ENCODE measurements at regions not wholly inside any gene's neighbourhood (a gene's known extent, or its start where the extent isn't known, plus 50 kb on each side); places are given as distances from the start of the nearest gene placed in this dataset.

DNA sequence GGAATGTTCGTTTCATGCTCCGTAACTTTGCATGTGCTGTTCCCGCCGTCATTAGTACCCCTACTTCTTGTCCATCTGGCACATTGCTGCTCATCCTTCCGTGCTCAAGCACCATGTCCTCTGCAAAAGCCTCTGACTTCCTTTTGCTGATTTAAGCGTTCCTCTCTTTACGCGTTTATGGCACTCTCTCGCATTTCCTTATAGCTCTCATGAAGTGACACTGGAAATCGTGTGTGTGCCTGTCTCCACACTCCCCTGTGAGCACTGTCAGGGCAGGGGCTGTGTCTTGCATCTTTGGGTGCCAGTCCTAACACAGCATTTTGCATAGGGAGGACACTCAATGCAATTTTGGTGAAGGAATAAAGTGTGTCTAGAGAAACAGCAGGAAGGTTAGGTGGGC, 210.6 kb upstream of the FAT1 start:
- DNase-seq (ENCODE audit: low spot score): no peak

DNA sequence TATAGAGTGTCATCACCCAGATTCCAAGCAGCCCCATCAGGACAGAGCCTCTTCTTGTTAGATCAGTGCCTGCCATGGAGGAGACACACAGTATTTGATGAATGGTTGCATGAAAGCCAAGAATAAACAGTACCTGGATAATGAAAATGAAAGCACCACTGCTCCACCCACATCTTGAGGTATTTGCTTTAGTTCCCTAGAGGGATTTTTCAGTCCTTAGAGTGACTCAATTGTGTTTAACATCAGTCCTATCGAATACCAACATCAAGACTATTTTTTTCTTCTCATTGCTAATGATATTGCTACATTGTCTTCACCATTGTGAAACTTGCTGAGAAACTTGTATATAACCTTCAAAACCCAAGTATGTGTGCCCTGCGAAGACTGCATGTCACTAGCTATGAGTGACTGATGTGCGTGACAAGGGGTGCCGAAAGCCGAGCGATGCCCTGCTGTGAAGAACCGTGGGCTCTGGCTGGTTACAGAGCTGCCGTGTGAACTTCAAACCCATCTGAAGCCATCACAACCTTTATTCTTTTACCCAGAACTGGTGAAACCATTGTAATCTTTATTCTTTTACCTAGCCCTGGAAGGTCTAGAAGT, 211.3 kb upstream of the FAT1 start:
- DNase-seq (ENCODE audit: low spot score): no peak

DNA sequence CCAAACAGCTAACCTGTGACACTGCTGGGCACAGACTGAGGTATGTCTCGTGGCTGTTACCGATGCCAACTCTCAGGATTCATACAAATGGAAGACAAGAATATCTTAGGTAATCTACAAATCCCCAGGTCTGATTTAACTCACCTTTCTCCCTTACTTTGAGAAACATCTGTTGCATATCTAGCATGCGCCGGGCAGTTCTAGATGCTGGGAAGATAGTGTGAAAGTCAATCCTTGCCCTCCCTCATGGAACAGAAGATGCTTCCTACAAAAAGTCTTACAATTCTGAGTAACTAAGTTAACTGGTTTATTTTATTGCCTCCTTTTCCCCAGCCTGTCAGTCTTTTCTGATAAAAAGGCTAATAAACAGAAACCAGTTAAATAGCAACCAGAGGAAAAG, 212.2 kb upstream of the FAT1 start:
- no peak for DNase-seq (ENCODE audit: low spot score)

DNA sequence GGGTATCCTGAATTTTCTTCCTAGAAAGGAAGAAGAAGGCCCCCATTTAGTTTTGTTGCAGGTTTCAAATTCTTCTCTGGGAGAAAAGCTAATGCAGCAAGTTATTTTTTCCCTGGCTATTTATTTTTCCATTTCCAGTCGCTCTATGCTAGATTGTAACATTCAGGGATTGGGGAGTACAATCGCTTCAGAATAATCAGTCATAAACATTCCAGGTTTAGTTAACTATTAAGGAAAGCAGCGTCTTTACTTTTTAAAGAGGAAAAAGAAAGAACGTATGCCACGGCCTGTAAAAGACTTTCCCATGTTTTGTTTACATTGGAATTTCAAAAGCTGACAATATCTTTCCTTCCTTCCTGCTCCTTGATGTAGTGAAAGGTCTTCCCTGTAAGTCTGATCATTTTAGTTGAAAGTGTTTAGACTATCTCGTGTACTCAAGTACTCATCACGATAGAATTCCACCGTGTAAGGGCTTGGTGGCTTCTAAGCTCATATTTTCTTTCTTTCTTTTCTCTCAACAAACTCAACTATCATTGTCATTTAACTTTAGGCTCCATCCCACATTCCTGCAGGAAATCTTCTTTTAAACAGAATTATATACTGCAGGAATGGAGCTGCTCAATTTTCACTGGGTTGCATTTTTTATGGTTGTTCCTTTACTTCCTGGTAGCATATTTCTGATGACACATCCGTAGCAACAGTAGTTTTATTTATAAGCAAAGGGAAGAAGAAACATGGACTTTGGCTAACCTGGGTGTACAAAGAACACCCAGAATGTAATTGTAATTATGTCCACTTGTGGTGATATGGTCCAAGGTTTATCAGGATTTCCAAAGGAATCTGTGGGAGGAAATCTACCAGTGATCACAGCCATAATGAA, 213.1 kb upstream of the FAT1 start:
- DNase-seq (ENCODE audit: low spot score): peak; percentile 35

DNA sequence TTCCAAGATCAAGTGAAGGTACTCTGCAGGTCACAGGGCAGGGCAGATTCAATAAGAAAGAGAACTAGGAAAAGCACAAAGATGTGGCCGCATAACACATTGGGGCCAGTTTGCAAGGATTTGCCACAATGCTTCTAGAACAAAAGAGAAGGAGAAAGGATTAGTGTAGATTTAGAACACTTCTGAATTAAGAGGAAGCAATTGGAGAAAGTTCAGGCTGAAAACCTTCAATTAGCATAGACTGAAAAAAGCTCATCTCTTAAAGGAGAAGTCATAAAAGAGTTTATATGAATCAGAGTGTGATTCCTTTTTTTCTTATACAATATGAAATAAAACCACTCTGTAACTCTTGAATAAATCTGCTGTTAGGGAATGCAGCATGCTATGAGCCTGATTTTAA, 215.6 kb upstream of the FAT1 start:
- no peak for DNase-seq (ENCODE audit: low spot score)

DNA sequence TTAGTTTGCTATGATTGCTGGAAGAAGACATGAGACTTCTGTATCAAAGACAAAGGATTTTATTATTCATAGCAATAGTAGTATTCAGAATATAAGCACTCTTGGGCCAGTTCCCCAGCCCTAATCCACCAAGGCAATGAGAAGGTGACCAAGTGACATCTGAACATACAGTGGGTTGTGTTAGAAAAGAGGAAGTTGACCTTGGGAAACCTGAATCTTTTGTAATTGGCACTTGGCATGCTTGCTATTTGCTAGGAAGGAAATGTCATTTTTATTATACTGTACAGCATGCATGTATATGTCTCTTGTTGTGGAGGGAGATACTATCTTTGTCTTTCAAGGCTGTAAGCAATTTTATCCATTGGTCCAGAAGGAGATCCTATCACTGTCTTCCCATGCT, 216.1 kb upstream of the FAT1 start:
- no peak for DNase-seq (ENCODE audit: low spot score)

DNA sequence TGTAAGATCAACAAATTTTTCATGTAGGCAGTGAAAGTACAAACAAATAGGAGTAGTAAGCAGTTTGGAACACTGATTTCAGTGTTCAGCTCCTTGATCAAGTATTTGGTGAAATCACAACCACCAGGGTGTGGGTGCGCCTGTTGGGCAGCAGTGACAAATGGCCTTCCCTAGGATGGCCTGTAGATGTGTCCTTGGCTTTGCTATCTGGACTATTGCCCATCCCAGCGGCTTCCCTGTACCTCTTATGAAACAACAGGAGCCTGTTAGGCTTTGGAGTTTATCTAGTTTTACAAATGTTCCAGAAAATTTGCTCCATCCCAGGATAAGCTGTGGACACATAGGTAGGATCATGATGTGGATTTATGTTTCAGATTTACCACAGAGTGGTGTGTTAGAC, 216.8 kb upstream of the FAT1 start:
- DNase-seq (ENCODE audit: low spot score): no peak

DNA sequence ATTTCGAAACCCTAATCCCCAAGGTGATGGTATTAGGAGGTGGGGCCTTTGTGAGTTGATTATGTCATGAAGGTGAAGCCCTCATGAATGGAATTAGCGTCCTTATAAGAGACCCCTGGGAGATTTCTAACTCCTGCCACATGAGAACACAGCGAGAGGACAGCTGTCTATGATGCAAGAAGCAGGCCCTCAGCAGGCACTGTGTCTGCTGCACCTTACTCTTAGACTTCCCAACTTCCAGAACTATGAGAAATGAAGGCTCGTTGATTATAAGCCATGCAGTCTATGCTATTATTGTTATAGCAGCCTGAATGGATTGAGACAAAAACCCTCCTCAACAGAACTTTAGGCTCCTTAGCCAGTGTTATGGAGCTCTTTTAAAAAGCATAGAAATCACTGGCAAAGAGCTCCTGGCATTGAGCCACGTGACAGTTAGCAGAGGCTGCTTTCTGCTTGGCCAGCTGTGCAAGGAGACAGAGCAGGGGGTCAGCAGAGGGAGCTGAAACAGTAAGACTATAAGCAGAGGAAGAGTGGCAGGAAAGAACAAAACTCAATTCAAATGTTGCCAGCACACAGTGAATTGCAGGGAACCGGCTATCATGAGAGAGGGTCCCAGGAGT, 219.2 kb upstream of the FAT1 start:
- no peak for DNase-seq (ENCODE audit: low spot score)

DNA sequence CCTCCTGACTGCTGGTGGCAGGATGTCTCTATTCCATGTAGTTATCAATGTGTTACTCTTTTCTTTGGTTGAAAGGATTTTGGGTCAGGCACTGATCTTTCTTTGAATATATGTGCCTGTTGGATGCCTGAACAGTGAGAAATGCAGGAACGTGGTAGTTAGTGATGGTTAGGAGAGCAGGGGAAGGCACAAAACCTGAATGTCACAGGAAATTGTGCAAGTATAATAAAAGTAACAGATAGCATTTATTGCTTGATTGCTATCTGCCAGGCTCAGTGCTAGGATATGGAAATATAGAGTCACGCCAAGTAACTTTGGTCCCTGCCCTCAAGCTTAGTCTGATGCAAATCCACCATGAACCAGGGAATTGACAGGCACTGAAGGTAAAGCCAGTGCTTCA, 219.8 kb upstream of the FAT1 start:
- DNase-seq (ENCODE audit: low spot score): no peak

DNA sequence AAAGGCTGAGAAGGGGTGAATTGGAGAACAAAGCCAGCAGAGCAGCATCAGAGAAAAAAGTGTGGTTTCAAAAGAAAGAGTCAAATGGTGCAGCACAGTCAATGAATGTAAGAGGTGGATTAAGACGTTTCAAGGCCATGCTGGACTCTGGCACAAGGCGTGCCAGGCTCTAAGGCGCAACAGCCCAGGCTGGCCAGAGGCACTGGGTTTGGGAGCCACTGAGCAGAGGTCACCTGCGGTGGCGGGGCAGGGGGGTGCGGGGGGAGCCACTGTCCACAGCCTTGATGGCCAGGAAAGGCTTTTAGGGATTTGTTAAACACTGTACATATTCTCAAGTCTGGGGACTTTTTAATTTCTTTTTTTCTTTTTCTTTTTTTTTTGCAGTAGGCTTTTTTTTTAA, 222.5 kb upstream of the FAT1 start:
- no peak for DNase-seq (ENCODE audit: low spot score)

DNA sequence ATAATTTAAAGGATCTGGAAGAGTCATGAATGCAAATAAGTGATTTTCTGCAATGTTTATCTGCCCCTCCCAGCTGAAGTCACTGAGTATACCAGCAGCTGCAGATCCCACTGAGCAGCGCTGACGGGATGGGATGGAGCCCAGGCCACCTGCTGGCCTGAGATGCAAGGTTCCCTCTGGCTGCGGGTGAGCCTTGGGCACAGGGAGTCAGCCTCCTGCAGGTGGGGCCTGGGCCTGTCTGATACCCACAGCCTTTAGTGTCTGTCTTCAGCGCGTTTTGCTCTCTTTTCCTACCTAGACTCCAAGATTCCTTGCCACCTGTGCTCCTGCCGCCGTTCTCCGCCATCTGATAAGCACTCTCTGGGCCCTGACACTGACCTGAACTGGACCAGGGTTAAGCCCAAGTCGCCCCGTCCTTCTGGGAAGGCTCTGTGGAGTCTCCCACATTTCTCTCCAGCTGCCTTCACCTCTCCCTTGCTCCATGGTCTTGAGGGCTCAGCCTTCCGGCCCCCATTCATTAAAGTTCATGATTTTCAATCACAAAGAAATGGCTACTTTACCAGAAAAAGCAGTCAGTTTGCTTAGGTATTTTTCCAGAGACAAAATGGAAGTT, 223.1 kb upstream of the FAT1 start:
- peak; percentile 62 for DNase-seq (ENCODE audit: low spot score)

DNA sequence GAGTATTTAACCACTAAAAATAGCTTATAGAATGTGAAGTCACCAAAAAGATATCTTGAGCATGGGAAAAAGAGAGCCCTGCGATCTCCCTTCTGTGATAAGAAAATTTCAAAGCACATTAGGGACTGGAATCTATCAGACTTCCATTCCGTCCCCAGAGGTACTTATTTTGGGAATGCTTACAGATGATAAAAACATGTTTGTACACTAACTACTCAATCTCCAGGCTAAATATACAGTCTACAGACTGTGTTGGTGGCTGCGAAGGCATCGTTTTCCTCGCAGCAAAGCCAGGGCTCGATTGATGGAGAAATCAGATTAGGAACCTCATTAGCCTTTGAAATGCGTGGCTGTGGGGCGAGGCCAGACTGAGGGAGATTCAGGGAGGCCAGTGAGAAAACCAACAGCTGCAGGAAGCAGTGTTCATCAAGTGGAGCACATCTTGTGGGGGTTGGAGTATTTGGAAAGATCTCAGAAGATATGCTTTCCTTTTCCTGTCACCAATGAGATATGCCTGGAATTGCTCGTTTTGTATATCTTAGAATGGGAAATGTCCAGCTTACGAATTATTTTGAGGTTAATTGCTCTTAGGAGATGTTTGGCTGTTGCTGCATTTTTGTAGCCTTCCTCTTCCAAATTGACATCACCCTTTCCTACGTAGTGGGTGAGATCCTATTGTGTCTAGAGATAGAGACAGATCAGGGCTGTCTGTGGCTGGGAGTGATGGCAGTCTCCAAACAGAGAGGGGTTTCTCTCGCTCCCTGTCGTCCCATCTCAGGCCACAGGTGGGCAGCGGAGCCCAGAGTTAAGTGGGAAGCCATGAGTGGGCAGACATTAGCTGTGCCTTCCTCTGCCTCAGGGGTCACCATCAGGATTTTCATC, 224.9 kb upstream of the FAT1 start:
- DNase-seq (ENCODE audit: low spot score): peak; percentile 38

DNA sequence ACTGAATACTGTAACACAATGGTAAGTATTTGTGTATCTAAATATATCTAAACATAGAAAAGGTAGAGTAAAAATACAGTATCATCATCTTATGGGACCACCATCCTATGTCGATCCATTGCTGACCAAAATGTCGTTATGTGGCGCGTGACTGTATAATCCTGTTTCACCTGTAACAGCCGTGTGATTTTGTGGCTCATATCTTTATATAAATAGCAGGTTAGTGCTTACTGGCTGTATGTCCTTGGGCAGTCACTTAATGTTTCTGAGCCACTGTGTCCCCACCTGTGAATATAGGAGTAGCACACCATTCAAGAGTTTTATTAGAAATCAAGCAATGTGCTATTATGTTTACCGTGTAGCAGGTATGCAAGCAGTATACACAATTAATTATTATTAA, 226.2 kb upstream of the FAT1 start:
- no peak for DNase-seq (ENCODE audit: low spot score)

DNA sequence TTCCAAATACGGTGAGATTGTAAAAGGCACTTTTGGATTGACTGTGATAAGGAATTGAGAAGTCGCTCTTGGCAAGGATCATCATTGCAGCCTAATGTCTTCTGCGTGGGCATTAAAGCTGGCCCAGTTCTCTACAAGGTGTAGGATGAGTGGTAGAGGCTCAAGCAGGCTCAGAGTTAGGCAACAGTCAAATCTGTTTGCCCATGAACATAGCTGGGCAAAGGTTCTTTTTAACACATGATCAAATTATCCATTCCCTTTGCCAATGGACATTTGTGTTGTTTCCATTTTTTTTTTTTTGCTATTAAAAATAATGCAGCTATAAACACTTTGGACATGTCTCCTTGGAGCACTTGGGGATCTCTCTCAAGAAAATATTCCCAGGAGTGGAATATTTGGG, 229.1 kb upstream of the FAT1 start:
- DNase-seq (ENCODE audit: low spot score): no peak

DNA sequence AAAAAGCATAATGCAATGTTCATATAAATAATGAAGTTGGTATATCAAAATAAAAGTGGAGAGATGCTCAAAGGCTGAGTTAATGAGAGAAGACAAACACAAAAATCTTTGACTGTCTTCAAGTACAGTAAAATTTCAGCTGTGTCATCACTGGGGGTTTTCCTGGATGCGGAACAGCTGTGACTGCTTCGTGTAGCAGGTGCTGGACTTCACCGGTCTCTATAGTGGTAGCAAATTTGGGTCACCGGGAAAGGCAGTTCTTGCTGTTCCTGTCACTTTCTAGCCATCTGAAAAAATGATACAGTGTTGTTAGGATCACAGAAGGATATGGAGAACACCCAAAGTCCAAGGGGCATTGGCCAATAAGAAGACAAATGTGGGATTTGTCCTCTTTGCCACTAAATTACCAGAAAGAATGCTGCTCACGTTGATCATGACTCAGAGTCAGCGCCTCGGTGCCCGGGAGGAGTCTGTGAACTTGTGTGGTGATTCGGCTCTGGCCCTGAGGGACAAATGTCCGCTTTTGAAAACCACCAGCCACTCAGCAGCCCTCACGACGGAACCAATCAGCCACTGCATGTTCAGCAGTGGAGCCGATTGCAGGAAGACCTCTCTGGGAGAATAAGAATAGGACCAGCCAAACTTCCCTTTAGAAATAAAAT, 230.1 kb upstream of the FAT1 start:
- no peak for DNase-seq (ENCODE audit: low spot score)

DNA sequence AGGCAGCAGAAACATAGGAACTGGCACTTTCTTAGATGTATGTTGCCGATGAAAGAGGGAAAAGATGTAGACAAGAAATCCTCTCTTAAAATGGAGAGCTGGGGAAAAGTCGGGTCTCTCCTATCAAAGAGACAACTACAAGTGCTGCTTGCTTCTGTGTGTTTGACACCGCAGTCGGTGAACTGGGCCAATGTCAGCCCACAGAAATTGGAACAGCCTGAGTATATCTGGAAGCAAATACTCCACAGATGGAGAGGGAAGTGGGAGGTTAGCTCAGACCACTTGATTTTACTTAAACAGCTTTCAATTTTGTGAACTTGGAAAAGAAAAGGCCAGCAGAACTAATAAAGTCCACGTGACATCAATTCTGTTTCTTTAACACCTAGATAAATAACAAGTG, 230.9 kb upstream of the FAT1 start:
- no peak for DNase-seq (ENCODE audit: low spot score)

DNA sequence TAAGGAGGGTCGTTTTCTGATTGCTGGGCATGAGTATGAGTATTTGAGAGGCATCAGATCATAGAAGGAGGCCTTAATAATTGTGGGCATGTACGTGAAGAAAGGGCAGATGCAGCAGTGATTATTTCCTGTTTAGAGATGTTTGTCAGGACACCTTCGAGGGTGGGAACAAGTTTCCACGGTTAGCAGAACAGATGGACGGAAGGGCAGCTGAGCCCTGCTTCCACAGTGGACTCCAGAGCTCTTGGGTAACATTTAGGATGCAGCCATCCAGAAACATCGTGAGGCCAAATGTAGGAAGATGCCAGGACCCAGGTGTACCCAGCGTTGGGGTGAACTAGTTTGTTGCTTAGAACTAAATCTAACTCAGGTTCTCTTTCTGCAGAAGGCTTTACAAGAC, 231.3 kb upstream of the FAT1 start:
- no peak for DNase-seq (ENCODE audit: low spot score)

DNA sequence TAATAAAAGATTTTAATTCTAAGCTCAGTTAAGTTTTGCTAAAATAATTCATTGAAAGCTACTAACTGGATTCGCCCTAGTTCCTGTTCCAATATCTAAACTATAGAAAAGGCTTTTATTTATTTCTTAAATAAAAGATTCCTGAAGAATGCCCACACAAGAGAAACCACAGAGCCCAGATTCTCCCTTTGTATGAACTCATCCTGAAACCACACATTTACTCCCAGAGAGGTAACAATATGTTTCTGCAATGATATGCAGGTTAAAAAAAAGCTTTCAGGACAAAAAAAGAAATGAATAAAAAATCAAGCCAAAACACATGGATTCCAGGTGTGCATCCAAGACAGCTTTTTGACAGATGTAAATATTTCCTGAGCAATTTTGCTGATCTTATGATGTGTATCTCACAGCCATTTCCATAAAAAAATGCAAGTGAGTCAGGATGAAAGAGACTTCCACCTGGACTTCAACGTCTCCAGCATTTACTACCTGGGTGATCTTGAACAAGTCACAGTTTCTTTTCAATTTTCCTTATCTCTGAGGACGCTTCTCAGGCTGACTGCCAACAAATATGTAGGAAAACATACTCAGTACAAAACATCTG, 234.4 kb upstream of the FAT1 start:
- peak; percentile 40 for DNase-seq (ENCODE audit: low spot score)

DNA sequence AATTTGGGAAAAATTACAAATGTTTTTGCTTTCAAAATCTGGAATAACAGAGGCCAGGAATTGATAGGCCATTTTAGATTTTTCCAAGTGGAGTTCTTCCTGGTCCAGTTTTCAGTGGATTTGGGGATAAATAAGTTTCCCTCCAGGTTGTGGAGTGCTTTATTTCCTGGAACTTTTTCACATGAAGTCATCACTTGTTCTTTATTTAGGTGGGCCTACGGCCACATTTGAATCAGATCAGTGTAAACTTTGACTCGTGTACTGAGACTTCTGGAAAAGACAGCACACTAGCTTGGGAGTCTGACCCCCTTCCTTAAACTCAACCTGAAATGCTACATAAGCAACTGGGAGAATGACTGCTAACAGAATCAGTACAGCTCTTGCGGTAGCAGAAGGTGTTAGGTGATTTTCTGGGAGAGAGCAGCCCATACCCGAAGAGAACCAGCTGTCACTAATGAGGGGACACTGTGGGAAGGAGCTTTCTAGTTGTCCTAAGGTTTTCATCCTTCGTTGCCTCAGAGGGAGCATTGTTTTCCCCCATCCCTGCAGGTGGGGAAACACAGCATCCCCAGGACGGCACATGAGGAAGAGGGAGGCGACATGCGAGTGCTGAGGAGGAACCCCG, 235.2 kb upstream of the FAT1 start:
- no peak for DNase-seq (ENCODE audit: low spot score)

All from A172 (cell line).